ENCODE measurements at regions not wholly inside any gene's neighbourhood (a gene's known extent, or its start where the extent isn't known, plus 50 kb on each side); places are given as distances from the start of the nearest gene placed in this dataset.

- Histone ChIP-seq H3K79me2 (replicated peaks; ENCODE audit: insufficient read depth, low read length) (no peaks in the 10 kb centered on the region), H2AFZ (ENCODE audit: low read depth, low read length) (no peak overlapping the region), H3K9me2 (ENCODE audit: insufficient read depth, low read length) (no peaks in the 10 kb centered on the region), H3K9me3 (ENCODE audit: low read length) (no peaks in the 10 kb centered on the region), H3K9ac (ENCODE audit: low read length) (no peak overlapping the region), H3K4me3 (ENCODE audit: low read length) (no peak overlapping the region), H3K36me3 (ENCODE audit: insufficient read depth, low read length) (no peaks in the 10 kb centered on the region), H3K27me3 (ENCODE audit: insufficient read depth, low read depth, low read length) (no peaks in the 10 kb centered on the region), H4K20me1 (ENCODE audit: insufficient read depth) (no peaks in the 10 kb centered on the region), H3F3A (ENCODE audit: insufficient read depth, low read length, poor library complexity, severe bottlenecking) (no peaks in the 10 kb centered on the region), H3K27ac (ENCODE audit: low read length) (no peak overlapping the region), H3K4me2 (ENCODE audit: low read length) (no peak overlapping the region)
- TF ChIP-seq MXI1 (conservative IDR thresholded peaks at IDR 0.05; ENCODE audit: poor library complexity, severe bottlenecking) (no peak), EP300 (conservative IDR thresholded peaks at IDR 0.05; ENCODE audit: poor library complexity, severe bottlenecking) (no peak), POLR2AphosphoS5 (IDR thresholded peaks at IDR 0.05) (no peak), SMC3 (conservative IDR thresholded peaks at IDR 0.05; ENCODE audit: poor library complexity) (no peak), EZH2 (IDR thresholded peaks at IDR 0.05; ENCODE audit: borderline replicate concordance, insufficient read depth, low read length, poor library complexity, severe bottlenecking) (no peak), RAD21 (conservative IDR thresholded peaks at IDR 0.05) (no peak)
These were observed 126.8 kb upstream of the SPATA13 start for GRCh38 chr13:24033527-24034302.

GRCh38 chr13:24035411-24035810, 125.1 kb upstream of the SPATA13 start:
- Histone ChIP-seq H3K4me3 (ENCODE audit: low read length) (no peak overlapping the region), H3K27ac (ENCODE audit: low read length) (no peak overlapping the region), H3K27me3 (ENCODE audit: insufficient read depth, low read depth, low read length) (no peaks in the 10 kb centered on the region), H3K36me3 (ENCODE audit: insufficient read depth, low read length) (no peaks in the 10 kb centered on the region), H3K9me3 (ENCODE audit: low read length) (no peaks in the 10 kb centered on the region), H4K20me1 (ENCODE audit: insufficient read depth) (no peaks in the 10 kb centered on the region), H3F3A (ENCODE audit: insufficient read depth, low read length, poor library complexity, severe bottlenecking) (no peaks in the 10 kb centered on the region), H3K9me2 (ENCODE audit: insufficient read depth, low read length) (no peaks in the 10 kb centered on the region), H3K9ac (ENCODE audit: low read length) (no peak overlapping the region), H3K4me2 (ENCODE audit: low read length) (no peak overlapping the region), H3K79me2 (replicated peaks; ENCODE audit: insufficient read depth, low read length) (no peaks in the 10 kb centered on the region), H2AFZ (ENCODE audit: low read depth, low read length) (no peak overlapping the region)
- TF ChIP-seq CTCF (IDR thresholded peaks at IDR 0.05; ENCODE audit: poor library complexity, severe bottlenecking) (no peak), REST (IDR thresholded peaks at IDR 0.05; ENCODE audit: borderline replicate concordance) (no peak), SMC3 (conservative IDR thresholded peaks at IDR 0.05; ENCODE audit: poor library complexity) (no peak), TAF1 (IDR thresholded peaks at IDR 0.05; ENCODE audit: low read depth) (no peak)

All from neural cell (in vitro differentiated cells).